Mesenchymal stem cell (in vitro differentiated cells and primary cell): ENCODE measurements at regions not wholly inside any gene's neighbourhood (a gene's known extent, or its start where the extent isn't known, plus 50 kb on each side); places are given as distances from the start of the nearest gene placed in this dataset.

Experiments used
- DNase-seq: peaks from one replicate; pipeline ENCODE4 v3.0.0-alpha.2; 2013
- H2AFZ ChIP-seq: one replicate; pipeline ENCODE4 v1.6.1; 2013; ENCODE audit warnings: low read depth, mild to moderate bottlenecking, control low read depth, inconsistent platforms, low read length, moderate library complexity
- H2AK5ac ChIP-seq: 2 replicates; pipeline ENCODE4 v1.6.1; 2013; ENCODE audit warnings: low read length, moderate library complexity, mild to moderate bottlenecking, inconsistent platforms; ENCODE audit not compliant: severe bottlenecking
- H2BK120ac ChIP-seq: one replicate; pipeline ENCODE4 v1.6.1; 2013; ENCODE audit warnings: low read depth, mild to moderate bottlenecking, inconsistent platforms, low read length, moderate library complexity
- H2BK12ac ChIP-seq, 2 experiments: one replicate each; pipeline ENCODE4 v1.6.1; 2013; ENCODE audit warnings: inconsistent platforms in 2 of 2, low read length in 2 of 2, mild to moderate bottlenecking in 2 of 2, moderate library complexity in 2 of 2, control low read depth in 1 of 2
- H2BK15ac ChIP-seq: one replicate; pipeline ENCODE4 v1.6.1; 2013; ENCODE audit warnings: mild to moderate bottlenecking, low read depth, inconsistent platforms; ENCODE audit not compliant: poor library complexity, severe bottlenecking
- H2BK5ac ChIP-seq: 2 replicates; pipeline ENCODE4 v1.6.1; 2013; ENCODE audit warnings: low read depth, mild to moderate bottlenecking, low read length, control low read depth, inconsistent platforms; ENCODE audit not compliant: poor library complexity, severe bottlenecking
- H3K14ac ChIP-seq, 2 experiments: one replicate each; pipeline ENCODE4 v1.6.1; 2013; ENCODE audit warnings: inconsistent platforms in 2 of 2, low read length in 2 of 2, control low read depth in 1 of 2, mild to moderate bottlenecking in 1 of 2, moderate library complexity in 1 of 2
- H3K18ac ChIP-seq, 2 experiments: one replicate each; pipeline ENCODE4 v1.6.1; 2013; ENCODE audit warnings: inconsistent platforms in 2 of 2, low read length in 2 of 2, control low read depth in 1 of 2, low read depth in 1 of 2, mild to moderate bottlenecking in 1 of 2
- H3K23ac ChIP-seq, 2 experiments: one replicate each; pipeline ENCODE4 v1.6.1; 2013; ENCODE audit warnings: inconsistent platforms in 2 of 2, low read length in 2 of 2, mild to moderate bottlenecking in 2 of 2, moderate library complexity in 2 of 2, control low read depth in 1 of 2
- H3K27ac ChIP-seq: 2 replicates; pipeline ENCODE4 v1.5.1; 2013; ENCODE audit warnings: mild to moderate bottlenecking, moderate library complexity, low read length, control low read depth, inconsistent platforms; ENCODE audit not compliant: poor library complexity, severe bottlenecking
- H3K27me3 ChIP-seq, 2 experiments: 2 replicates each; pipeline versions ENCODE4 v1.6.1 to v1.7.0; 2013; ENCODE audit warnings: low read length in 2 of 2, mild to moderate bottlenecking in 2 of 2, moderate library complexity in 2 of 2, control low read depth in 1 of 2, inconsistent platforms in 1 of 2; ENCODE audit not compliant: control insufficient read depth in 1 of 2, insufficient read depth in 1 of 2
- H3K36me3 ChIP-seq, 2 experiments: 2 replicates each; pipeline versions ENCODE4 v1.6.1 to v1.7.0; 2013; ENCODE audit warnings: low read length in 2 of 2, control low read depth in 1 of 2, inconsistent platforms in 1 of 2, low read depth in 1 of 2, mild to moderate bottlenecking in 1 of 2; ENCODE audit not compliant: insufficient read depth in 2 of 2, control insufficient read depth in 1 of 2
- H3K4ac ChIP-seq, 2 experiments: one replicate each; pipeline ENCODE4 v1.6.1; 2013; ENCODE audit warnings: inconsistent platforms in 2 of 2, low read length in 2 of 2, mild to moderate bottlenecking in 2 of 2, moderate library complexity in 2 of 2, control low read depth in 1 of 2, low read depth in 1 of 2
- H3K4me1 ChIP-seq: 2 replicates; pipeline ENCODE4 v1.6.1; 2013; ENCODE audit warnings: low read depth, low read length, control low read depth; ENCODE audit not compliant: control insufficient read depth, insufficient read depth
- H3K4me2 ChIP-seq: 2 replicates; pipeline ENCODE4 v1.6.1; 2013; ENCODE audit warnings: low read length, mild to moderate bottlenecking, inconsistent platforms; ENCODE audit not compliant: poor library complexity, severe bottlenecking
- H3K4me3 ChIP-seq, 2 experiments: 2 replicates each; pipeline versions ENCODE4 v1.5.1 to v1.7.0; 2013; ENCODE audit warnings: low read length in 2 of 2, mild to moderate bottlenecking in 2 of 2, control low read depth in 1 of 2, low read depth in 1 of 2; ENCODE audit not compliant: insufficient read depth in 1 of 2
- H3K79me1 ChIP-seq: replicated peaks from 2 replicates; pipeline ENCODE4 v1.6.1; 2013; ENCODE audit warnings: mild to moderate bottlenecking, control low read depth, low read length, inconsistent platforms; ENCODE audit not compliant: poor library complexity, severe bottlenecking
- H3K9ac ChIP-seq: 2 replicates; pipeline ENCODE4 v1.7.0; 2013; ENCODE audit warnings: mild to moderate bottlenecking, low read length, moderate library complexity
- H3K9me3 ChIP-seq: 2 replicates; pipeline ENCODE4 v1.7.0; 2013; ENCODE audit warnings: mild to moderate bottlenecking, low read length; ENCODE audit not compliant: control insufficient read depth
- H4K8ac ChIP-seq: one replicate; pipeline ENCODE4 v1.6.1; 2013; ENCODE audit warnings: inconsistent platforms, mild to moderate bottlenecking, low read length, moderate library complexity
- H4K91ac ChIP-seq: one replicate; pipeline ENCODE4 v1.6.1; 2013; ENCODE audit warnings: mild to moderate bottlenecking, low read length, inconsistent platforms
- WGBS: methylation state at CpG from one replicate; pipeline ENCODE4 v1.1.7; 2013; ENCODE audit warnings: mixed read lengths; 5-methylcytosine and 5-hydroxymethylcytosine counted together

DNA sequence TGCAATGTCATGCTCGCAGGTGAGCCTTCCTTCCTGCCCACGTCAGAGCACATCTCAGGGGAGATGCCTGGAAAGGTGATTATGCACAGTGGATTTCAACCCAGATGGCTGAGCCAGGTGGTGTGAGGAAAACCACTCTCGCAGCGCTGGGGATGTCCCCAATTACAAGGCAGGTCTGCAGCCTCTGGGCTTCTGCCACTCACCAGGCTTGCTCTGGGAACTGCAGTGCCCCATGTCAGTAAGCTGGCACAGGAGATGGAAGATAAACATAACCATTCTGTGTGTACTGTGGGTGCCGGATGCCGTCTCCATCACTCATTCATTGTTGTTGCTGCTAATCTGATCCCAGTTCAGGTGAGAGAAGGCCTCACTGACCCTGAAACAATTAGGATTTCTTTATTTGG, 222.9 kb upstream of the PITRM1 start:
- no peak for DNase-seq
- Histone ChIP-seq H3K4me2 (no peak overlapping the region), H2BK120ac (no peak overlapping the region), H4K8ac (no peak overlapping the region), H3K36me3 (peaks cover 0 to 3% of the 10 kb centered on the region in 2 experiments), H2AFZ (no peak overlapping the region), H3K14ac (no peak overlapping the region), H3K27me3 (no peaks in the 10 kb centered on the region), H2BK5ac (no peak overlapping the region), H3K27ac (no peak overlapping the region), H2BK12ac (peak overlapping the region in 1 of 2 experiments; percentile 33), H3K4me1 (peaks cover 13% of the 10 kb centered on the region), H3K79me1 (no peaks in the 10 kb centered on the region), H3K23ac (no peak overlapping the region), H2BK15ac (no peak overlapping the region), H3K4me3 (no peak overlapping the region), H3K9me3 (peaks cover 3% of the 10 kb centered on the region), H3K9ac (no peak overlapping the region), H2AK5ac (peak overlapping the region; percentile 53), H3K18ac (peak overlapping the region in 1 of 2 experiments; percentile 44), H4K91ac (no peak overlapping the region), H3K4ac (no peak overlapping the region)
- WGBS: 90% methylated on average over 6 of the region's 6 CpGs

DNA sequence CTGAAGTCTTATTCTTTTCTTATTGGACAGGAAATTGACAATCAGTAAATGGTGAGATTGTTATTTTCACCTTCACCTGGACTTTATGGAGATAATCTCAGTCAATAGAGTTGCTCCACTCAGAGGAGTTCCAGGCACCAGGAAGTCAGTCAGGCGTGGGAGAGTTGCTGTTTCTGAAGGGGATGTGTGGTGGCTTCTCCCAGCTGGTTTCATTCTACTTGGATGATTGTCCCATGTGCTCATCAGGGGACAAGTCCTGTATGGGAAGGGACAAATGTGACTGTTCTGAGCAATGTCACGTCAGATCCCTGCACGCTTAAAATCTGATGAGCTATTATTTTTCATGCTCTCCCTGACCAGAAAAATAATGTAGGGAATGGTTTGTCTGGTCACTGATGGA, 222.5 kb upstream of the PITRM1 start:
- Histone ChIP-seq H3K9me3 (peaks cover 3% of the 10 kb centered on the region), H3K4ac (no peak overlapping the region)
- 95% methylated on average over 2 of the region's 3 CpGs for WGBS

DNA sequence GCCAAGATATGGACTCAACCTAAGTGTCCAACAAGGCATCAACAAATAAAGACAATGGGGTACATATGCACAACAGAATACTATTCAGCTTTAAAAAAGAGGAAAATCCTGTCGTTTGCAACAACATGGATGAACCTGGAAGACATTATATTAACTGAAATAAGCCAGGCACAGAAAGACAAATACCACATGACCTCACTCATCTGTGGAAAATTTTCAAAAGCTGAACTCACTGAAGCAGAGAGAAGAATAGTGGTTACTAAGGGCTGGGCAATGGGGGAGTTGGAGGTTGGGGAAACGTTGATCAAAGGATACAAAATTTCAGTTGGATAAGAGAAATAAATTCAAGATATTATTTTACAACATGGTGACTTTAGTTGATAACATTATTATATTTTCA, 221.4 kb upstream of the PITRM1 start:
- no peak overlapping the region for H4K8ac ChIP-seq
- H3K14ac ChIP-seq: no peak overlapping the region
- no peaks in the 10 kb centered on the region for H3K27me3 ChIP-seq
- H3K4me3 ChIP-seq: no peak overlapping the region
- no peak overlapping the region for H2AK5ac ChIP-seq
- H3K9ac ChIP-seq: peak overlapping the region; percentile 57
- H3K23ac ChIP-seq: no peak overlapping the region
- H2AFZ ChIP-seq: no peak overlapping the region
- no peak overlapping the region for H4K91ac ChIP-seq
- H2BK120ac ChIP-seq: no peak overlapping the region
- no peaks in the 10 kb centered on the region for H3K36me3 ChIP-seq
- H2BK5ac ChIP-seq: no peak overlapping the region
- H3K79me1 ChIP-seq: no peaks in the 10 kb centered on the region
- peak overlapping the region; percentile 84 for H3K27ac ChIP-seq
- WGBS: 60% methylated on average over 1 of the region's 2 CpGs
- DNase-seq: peak; percentile 41
- H3K9me3 ChIP-seq: peaks cover 3% of the 10 kb centered on the region
- H2BK12ac ChIP-seq: no peak overlapping the region
- H2BK15ac ChIP-seq: no peak overlapping the region
- no peak overlapping the region for H3K4me2 ChIP-seq
- H3K4ac ChIP-seq: no peak overlapping the region
- H3K4me1 ChIP-seq: peaks cover 7% of the 10 kb centered on the region
- no peak overlapping the region for H3K18ac ChIP-seq

More for the DNA sequence above, 222.5 kb upstream of the PITRM1 start:
- Histone ChIP-seq H3K79me1 (no peaks in the 10 kb centered on the region), H3K4me2 (no peak overlapping the region), H4K91ac (no peak overlapping the region), H2AFZ (no peak overlapping the region), H3K18ac (no peak overlapping the region), H2BK12ac (peak overlapping the region in 1 of 2 experiments; percentile 33), H3K14ac (no peak overlapping the region), H3K27me3 (no peaks in the 10 kb centered on the region), H3K27ac (no peak overlapping the region), H3K36me3 (peaks cover 0 to 3% of the 10 kb centered on the region in 2 experiments), H2BK5ac (no peak overlapping the region), H2BK120ac (no peak overlapping the region), H3K4me1 (peaks cover 13% of the 10 kb centered on the region), H2BK15ac (no peak overlapping the region), H2AK5ac (peak overlapping the region; percentile 78), H3K9ac (no peak overlapping the region), H3K23ac (no peak overlapping the region), H3K4me3 (no peak overlapping the region), H4K8ac (no peak overlapping the region)
- no peak for DNase-seq

DNA sequence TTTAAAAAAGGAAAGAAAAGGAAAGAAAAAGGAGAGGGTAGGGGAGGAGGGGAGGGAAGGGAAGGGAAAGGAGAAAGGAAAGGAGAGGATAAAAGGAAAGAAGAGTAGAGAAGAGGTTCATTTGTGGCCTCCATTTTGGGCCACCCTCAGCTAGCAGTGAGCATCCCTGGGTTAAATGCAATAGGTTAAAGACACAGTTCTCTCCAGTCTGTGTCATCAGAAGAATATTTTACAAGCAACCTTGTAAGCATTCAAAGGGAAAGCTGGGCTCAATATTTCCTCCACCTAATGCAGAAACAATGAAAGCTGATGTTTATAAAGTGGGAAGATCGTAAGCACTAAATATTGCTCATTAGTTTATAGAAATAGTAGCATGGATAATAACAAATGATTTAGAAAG, 219.1 kb upstream of the PITRM1 start:
- no peak overlapping the region for H3K4ac ChIP-seq
- no peak overlapping the region for H2AFZ ChIP-seq
- no peak overlapping the region for H2BK5ac ChIP-seq
- H3K27me3 ChIP-seq: peaks cover 0 to 2% of the 10 kb centered on the region in 2 experiments
- H3K4me3 ChIP-seq: no peak overlapping the region
- H3K27ac ChIP-seq: no peak overlapping the region
- no peak overlapping the region for H3K18ac ChIP-seq
- no peak overlapping the region for H2BK15ac ChIP-seq
- no peak overlapping the region for H2AK5ac ChIP-seq
- H4K91ac ChIP-seq: no peak overlapping the region
- WGBS: no CpG with 5 or more reads among the region's 1 CpG
- H3K4me2 ChIP-seq: no peak overlapping the region
- no peak overlapping the region for H2BK12ac ChIP-seq
- H3K9me3 ChIP-seq: peaks cover 3% of the 10 kb centered on the region
- peaks cover 3% of the 10 kb centered on the region for H3K4me1 ChIP-seq
- no peaks in the 10 kb centered on the region for H3K36me3 ChIP-seq
- no peak overlapping the region for H3K9ac ChIP-seq
- no peaks in the 10 kb centered on the region for H3K79me1 ChIP-seq
- no peak overlapping the region for H4K8ac ChIP-seq
- DNase-seq: peak; percentile 31
- no peak overlapping the region for H3K23ac ChIP-seq
- H2BK120ac ChIP-seq: no peak overlapping the region
- no peak overlapping the region for H3K14ac ChIP-seq
